ENCODE measurements at regions not wholly inside any gene's neighbourhood (a gene's known extent, or its start where the extent isn't known, plus 50 kb on each side); places are given as distances from the start of the nearest gene placed in this dataset.

GRCh38 chr5:89520771-89521170 lies 637.8 kb upstream of the MEF2C start:
- H3K9me3 ChIP-seq = no peaks in the 10 kb centered on the region
- H3K27me3 ChIP-seq = no peaks in the 10 kb centered on the region
- TF ChIP-seq CTCF (IDR thresholded peaks at IDR 0.05) (no peak), POLR2AphosphoS5 (IDR thresholded peaks at IDR 0.05) (no peak), POLR2A (IDR thresholded peaks at IDR 0.05) (no peak), EP300 (IDR thresholded peaks at IDR 0.05) (no peak)
- 71% methylated on average over 2 of the region's 2 CpGs for WGBS
- H3K36me3 ChIP-seq = no peaks in the 10 kb centered on the region
- no peak overlapping the region for H3K4me3 ChIP-seq
- no peaks in the 10 kb centered on the region for H3K4me1 ChIP-seq
- DNase-seq (ENCODE audit: low spot score in 2 of 2) = no peak
- no peak overlapping the region for H3K27ac ChIP-seq

GRCh38 chr5:89513299-89514044 lies 630.5 kb upstream of the MEF2C start:
- no peaks in the 10 kb centered on the region for H3K9me3 ChIP-seq
- H3K27ac ChIP-seq = no peak overlapping the region
- no peak for TF ChIP-seq POLR2AphosphoS5 (IDR thresholded peaks at IDR 0.05)
- no peak for TF ChIP-seq EP300 (IDR thresholded peaks at IDR 0.05)
- TF ChIP-seq CTCF (IDR thresholded peaks at IDR 0.05) = no peak
- no peak for TF ChIP-seq POLR2A (IDR thresholded peaks at IDR 0.05)
- H3K4me3 ChIP-seq = no peak overlapping the region
- H3K36me3 ChIP-seq = no peaks in the 10 kb centered on the region
- H3K27me3 ChIP-seq = no peaks in the 10 kb centered on the region
- WGBS = 84% methylated on average over 3 of the region's 3 CpGs
- no peaks in the 10 kb centered on the region for H3K4me1 ChIP-seq
- DNase-seq (ENCODE audit: low spot score in 2 of 2) = no peak

- H3K4me1 ChIP-seq = no peaks in the 10 kb centered on the region
- TF ChIP-seq CTCF (IDR thresholded peaks at IDR 0.05) = no peak
- TF ChIP-seq POLR2AphosphoS5 (IDR thresholded peaks at IDR 0.05) = no peak
- TF ChIP-seq POLR2A (IDR thresholded peaks at IDR 0.05) = no peak
- no peak for TF ChIP-seq EP300 (IDR thresholded peaks at IDR 0.05)
- WGBS = 92% methylated on average over 1 of the region's 1 CpG
Observed at GRCh38 chr5:89504051-89504450, 621.1 kb upstream of the MEF2C start.

GRCh38 chr5:89499787-89500186 lies 616.8 kb upstream of the MEF2C start:
- no peak for DNase-seq (ENCODE audit: low spot score in 2 of 2)
- H3K9me3 ChIP-seq = no peaks in the 10 kb centered on the region
- H3K27me3 ChIP-seq = no peaks in the 10 kb centered on the region
- no peak for TF ChIP-seq EP300 (IDR thresholded peaks at IDR 0.05)
- no peak for TF ChIP-seq POLR2AphosphoS5 (IDR thresholded peaks at IDR 0.05)
- TF ChIP-seq CTCF (IDR thresholded peaks at IDR 0.05) = no peak
- no peak for TF ChIP-seq POLR2A (IDR thresholded peaks at IDR 0.05)
- H3K4me1 ChIP-seq = no peaks in the 10 kb centered on the region
- WGBS = 83% methylated on average over 3 of the region's 3 CpGs
- H3K36me3 ChIP-seq = no peaks in the 10 kb centered on the region
- no peak overlapping the region for H3K4me3 ChIP-seq
- no peak overlapping the region for H3K27ac ChIP-seq

More at GRCh38 chr5:89504051-89504450, 621.1 kb upstream of the MEF2C start:
- no peak for DNase-seq (ENCODE audit: low spot score in 2 of 2)
- Histone ChIP-seq H3K36me3 (no peaks in the 10 kb centered on the region), H3K27me3 (no peaks in the 10 kb centered on the region), H3K27ac (no peak overlapping the region), H3K9me3 (no peaks in the 10 kb centered on the region), H3K4me3 (no peak overlapping the region)

GRCh38 chr5:89498699-89499098 lies 615.7 kb upstream of the MEF2C start:
- no peaks in the 10 kb centered on the region for H3K36me3 ChIP-seq
- H3K4me1 ChIP-seq = no peaks in the 10 kb centered on the region
- H3K27ac ChIP-seq = no peak overlapping the region
- no peak for DNase-seq (ENCODE audit: low spot score in 2 of 2)
- no peak for TF ChIP-seq CTCF (IDR thresholded peaks at IDR 0.05)
- WGBS = 84% methylated on average over 4 of the region's 4 CpGs
- no peaks in the 10 kb centered on the region for H3K27me3 ChIP-seq
- H3K4me3 ChIP-seq = no peak overlapping the region
- no peaks in the 10 kb centered on the region for H3K9me3 ChIP-seq
